Ishikawa (cell line): ENCODE measurements at regions not wholly inside any gene's neighbourhood (a gene's known extent, or its start where the extent isn't known, plus 50 kb on each side); places are given as distances from the start of the nearest gene placed in this dataset.

Source experiments
- CEBPB ChIP-seq: IDR thresholded peaks from 2 replicates; pipeline ENCODE4 v1.6.1; 2012
- CREB1 ChIP-seq: IDR thresholded peaks from 2 replicates; pipeline ENCODE4 v1.6.1; 2012; ENCODE audit warnings: low read depth
- EGR1 ChIP-seq: IDR thresholded peaks from 2 replicates; pipeline ENCODE4 v1.6.1; 2012
- EP300 ChIP-seq: IDR thresholded peaks from 2 replicates; pipeline ENCODE4 v1.6.1; 2012; ENCODE audit warnings: borderline replicate concordance
- FOXM1 ChIP-seq: IDR thresholded peaks from 2 replicates; pipeline ENCODE4 v1.6.1; 2012; ENCODE audit warnings: low read depth, borderline replicate concordance
- NFIC ChIP-seq: IDR thresholded peaks from 2 replicates; pipeline ENCODE4 v1.6.1; 2012
- RAD21 ChIP-seq: IDR thresholded peaks from 2 replicates; pipeline ENCODE4 v1.6.1; 2012; ENCODE audit warnings: low read depth
- TAF1 ChIP-seq: IDR thresholded peaks from 2 replicates; pipeline ENCODE4 v1.6.1; 2012; ENCODE audit warnings: low read depth, mild to moderate bottlenecking
- TCF12 ChIP-seq: IDR thresholded peaks from 2 replicates; pipeline ENCODE4 v1.6.1; 2012; ENCODE audit warnings: low read depth
- TEAD4 ChIP-seq: IDR thresholded peaks from 2 replicates; pipeline ENCODE4 v1.6.1; 2012
- YY1 ChIP-seq: IDR thresholded peaks from 2 replicates; pipeline ENCODE4 v1.6.1; 2012; ENCODE audit warnings: low read depth
- ZBTB7A ChIP-seq: IDR thresholded peaks from 2 replicates; pipeline ENCODE4 v1.6.1; 2012; ENCODE audit warnings: low read depth
- TF ChIP-seq, protein P1 (sequence below): IDR thresholded peaks from 2 replicates; pipeline ENCODE4 v1.6.1; 2012; ENCODE audit warnings: low read depth, mild to moderate bottlenecking
- TF ChIP-seq, protein P2 (sequence below): IDR thresholded peaks from 2 replicates; pipeline ENCODE4 v1.6.1; 2012
- TF ChIP-seq, protein P3 (sequence below): IDR thresholded peaks from 2 replicates; pipeline ENCODE4 v1.6.1; 2012

DNA sequence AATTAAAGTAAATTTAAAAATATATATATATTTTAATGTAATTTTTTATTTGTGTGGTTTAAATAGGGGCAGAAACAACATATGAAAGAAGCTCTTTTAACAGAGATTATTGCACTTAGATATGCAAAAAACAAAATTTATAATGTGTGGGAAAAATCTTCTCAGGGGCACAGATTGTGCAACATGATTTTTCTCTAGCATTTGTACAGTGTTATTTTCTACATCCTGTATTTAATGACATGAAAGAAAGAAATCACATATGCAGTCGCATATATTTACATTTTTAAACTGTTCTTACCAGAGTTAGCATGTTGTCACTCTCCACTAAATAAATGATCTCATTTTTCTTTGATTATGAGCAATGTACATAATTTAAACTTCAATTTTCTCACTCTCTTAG, 265.3 kb upstream of the CTNND2 start:
- no peak for TF ChIP-seq EP300
- TF ChIP-seq, protein P1, sequence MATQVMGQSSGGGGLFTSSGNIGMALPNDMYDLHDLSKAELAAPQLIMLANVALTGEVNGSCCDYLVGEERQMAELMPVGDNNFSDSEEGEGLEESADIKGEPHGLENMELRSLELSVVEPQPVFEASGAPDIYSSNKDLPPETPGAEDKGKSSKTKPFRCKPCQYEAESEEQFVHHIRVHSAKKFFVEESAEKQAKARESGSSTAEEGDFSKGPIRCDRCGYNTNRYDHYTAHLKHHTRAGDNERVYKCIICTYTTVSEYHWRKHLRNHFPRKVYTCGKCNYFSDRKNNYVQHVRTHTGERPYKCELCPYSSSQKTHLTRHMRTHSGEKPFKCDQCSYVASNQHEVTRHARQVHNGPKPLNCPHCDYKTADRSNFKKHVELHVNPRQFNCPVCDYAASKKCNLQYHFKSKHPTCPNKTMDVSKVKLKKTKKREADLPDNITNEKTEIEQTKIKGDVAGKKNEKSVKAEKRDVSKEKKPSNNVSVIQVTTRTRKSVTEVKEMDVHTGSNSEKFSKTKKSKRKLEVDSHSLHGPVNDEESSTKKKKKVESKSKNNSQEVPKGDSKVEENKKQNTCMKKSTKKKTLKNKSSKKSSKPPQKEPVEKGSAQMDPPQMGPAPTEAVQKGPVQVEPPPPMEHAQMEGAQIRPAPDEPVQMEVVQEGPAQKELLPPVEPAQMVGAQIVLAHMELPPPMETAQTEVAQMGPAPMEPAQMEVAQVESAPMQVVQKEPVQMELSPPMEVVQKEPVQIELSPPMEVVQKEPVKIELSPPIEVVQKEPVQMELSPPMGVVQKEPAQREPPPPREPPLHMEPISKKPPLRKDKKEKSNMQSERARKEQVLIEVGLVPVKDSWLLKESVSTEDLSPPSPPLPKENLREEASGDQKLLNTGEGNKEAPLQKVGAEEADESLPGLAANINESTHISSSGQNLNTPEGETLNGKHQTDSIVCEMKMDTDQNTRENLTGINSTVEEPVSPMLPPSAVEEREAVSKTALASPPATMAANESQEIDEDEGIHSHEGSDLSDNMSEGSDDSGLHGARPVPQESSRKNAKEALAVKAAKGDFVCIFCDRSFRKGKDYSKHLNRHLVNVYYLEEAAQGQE: no peak
- TF ChIP-seq, protein P2, sequence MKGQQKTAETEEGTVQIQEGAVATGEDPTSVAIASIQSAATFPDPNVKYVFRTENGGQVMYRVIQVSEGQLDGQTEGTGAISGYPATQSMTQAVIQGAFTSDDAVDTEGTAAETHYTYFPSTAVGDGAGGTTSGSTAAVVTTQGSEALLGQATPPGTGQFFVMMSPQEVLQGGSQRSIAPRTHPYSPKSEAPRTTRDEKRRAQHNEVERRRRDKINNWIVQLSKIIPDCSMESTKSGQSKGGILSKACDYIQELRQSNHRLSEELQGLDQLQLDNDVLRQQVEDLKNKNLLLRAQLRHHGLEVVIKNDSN: no peak
- TF ChIP-seq FOXM1: no peak
- TF ChIP-seq ZBTB7A: no peak
- TF ChIP-seq TEAD4: no peak
- no peak for TF ChIP-seq YY1
- TF ChIP-seq TCF12: no peak
- no peak for TF ChIP-seq EGR1
- TF ChIP-seq CREB1: no peak
- no peak for TF ChIP-seq RAD21
- TF ChIP-seq, protein P3, sequence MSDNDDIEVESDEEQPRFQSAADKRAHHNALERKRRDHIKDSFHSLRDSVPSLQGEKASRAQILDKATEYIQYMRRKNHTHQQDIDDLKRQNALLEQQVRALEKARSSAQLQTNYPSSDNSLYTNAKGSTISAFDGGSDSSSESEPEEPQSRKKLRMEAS: no peak
- TF ChIP-seq CEBPB: no peak
- TF ChIP-seq NFIC: no peak
- TF ChIP-seq TAF1: no peak

DNA sequence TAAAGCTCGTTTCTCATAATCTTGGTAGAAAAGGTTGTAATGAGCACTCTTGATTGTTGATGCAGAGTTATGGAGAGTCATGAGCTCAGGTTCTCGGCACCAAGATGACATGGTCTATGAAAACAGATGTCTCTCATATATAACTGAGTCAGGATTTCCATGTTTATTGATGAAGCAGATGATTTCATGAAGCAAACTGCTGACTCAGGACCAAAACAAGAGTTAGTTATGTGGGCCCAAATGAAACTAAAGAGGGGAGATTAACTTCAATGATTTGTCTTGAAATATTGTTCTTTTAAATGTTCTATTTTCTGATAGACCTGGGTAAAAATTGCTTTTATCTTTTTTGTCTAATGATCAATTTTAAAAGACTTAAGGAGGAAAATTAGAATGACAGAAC, 258.6 kb upstream of the CTNND2 start:
- no peak for TF ChIP-seq CEBPB
- TF ChIP-seq, protein P3: no peak

DNA sequence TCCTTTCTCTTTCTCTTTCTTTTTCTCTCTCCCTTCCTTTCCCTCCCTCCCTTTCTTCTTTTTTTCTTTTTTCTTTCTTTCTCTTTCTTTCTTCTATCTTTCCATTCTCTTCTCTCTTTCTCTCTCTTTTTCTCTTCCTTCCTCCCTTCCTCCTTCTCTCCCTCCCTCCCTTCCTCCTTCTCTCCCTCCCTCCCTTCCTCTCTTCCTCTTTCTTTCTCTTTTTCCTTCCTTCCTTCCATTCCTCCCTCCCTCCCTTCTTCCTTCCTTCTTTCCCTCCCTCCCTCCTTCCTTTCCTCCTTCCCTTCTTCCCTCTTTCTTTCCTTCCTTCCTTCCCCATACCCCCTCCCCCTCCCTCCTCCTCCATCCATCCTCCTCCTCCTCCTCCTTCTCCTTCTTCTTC, 243.3 kb upstream of the CTNND2 start:
- TF ChIP-seq CREB1 (no peak), EP300 (no peak), NFIC (no peak), EGR1 (no peak), TEAD4 (no peak), TCF12 (no peak), YY1 (no peak), RAD21 (no peak), ZBTB7A (no peak), CEBPB (no peak)
- TF ChIP-seq, protein P3: no peak
- TF ChIP-seq, protein P1: no peak
- TF ChIP-seq, protein P2: no peak

DNA sequence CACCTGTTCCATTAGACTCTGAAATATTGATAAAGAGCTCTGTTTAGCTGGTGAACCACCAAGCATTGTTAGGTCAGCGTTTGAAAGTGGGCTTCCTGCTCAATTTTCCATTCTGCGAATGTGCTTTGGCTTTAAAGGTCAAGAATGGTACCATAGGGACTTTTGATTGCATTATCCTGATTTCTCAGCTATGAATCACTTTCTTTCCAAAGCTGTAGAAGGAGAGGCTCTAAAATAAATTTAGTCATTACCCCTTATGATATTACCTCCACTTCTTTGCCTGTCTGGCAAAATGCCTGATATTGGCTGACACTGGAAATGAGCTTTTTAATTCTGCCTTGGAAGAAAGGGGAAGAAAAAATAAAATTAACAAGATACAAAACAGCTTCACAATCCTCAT, 237.2 kb upstream of the CTNND2 start:
- TF ChIP-seq NFIC (no peak), ZBTB7A (no peak), FOXM1 (no peak), TCF12 (no peak), RAD21 (no peak), CEBPB (no peak), EP300 (no peak), TAF1 (no peak), TEAD4 (no peak), CREB1 (no peak)
- TF ChIP-seq, protein P2: no peak
- TF ChIP-seq, protein P1: no peak
- TF ChIP-seq, protein P3: no peak
